ENCODE measurements at regions not wholly inside any gene's neighbourhood (a gene's known extent, or its start where the extent isn't known, plus 50 kb on each side); places are given as distances from the start of the nearest gene placed in this dataset.

DNA sequence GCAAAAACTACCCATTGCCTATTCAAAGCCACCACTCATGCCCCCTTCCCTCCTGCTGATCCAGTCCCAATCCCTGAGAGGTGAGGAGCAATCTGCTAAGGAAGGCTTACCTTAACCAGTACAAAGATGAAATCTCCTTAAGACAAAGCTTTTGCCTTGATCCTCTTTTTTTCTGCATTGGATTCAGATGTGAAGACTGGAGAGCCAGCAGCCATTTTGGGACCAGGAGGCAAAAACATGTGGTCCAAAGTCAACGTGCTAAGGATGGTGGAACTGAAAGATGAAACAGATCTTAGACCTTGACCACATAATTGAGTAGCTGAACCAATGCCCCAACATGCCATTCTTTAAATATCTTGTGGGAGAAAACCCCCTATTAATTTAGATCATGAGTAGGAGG, 171.4 kb downstream of the IRX5 start:
- whole genome bisulfite sequencing, 2 donors, result 91 to 92% methylated on average over 1 of the region's 1 CpG

DNA sequence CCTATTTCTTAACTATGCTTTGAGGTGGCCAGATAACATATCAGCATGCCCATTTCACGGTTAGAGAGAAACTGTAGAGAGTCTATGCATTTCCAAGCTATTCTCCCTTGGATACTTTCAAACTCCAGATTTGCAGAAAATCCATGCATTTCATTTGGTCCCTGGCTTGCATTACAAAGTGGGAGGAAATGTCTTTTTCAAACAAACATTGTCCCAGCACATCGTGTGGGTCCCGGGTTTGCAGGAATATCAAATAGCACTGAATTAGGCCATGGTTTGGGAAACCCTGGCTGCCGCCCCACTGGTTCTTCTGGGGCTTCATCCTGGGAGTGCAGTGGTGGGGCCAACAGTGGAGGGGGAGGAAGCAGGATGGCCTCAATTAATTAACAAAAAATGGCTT, 171.9 kb downstream of the IRX5 start:
- intact Hi-C loops (cut with DNase I), result no loop called here
- Histone ChIP-seq H3K27ac (no peak overlapping the region), H3K36me3 (no peaks in the 10 kb centered on the region), H3K4me1 (no peaks in the 10 kb centered on the region), H3K4me3 (replicated peaks in 1 of 3) (no peak overlapping the region), H3K9me3 (no peaks in the 10 kb centered on the region), H3K27me3 (no peaks in the 10 kb centered on the region)
- 53 to 68% methylated on average over 4 of the region's 4 CpGs for WGBS, 2 donors
- TF ChIP-seq POLR2A (IDR thresholded peaks at IDR 0.05), result no peak
- TF ChIP-seq, protein P1, sequence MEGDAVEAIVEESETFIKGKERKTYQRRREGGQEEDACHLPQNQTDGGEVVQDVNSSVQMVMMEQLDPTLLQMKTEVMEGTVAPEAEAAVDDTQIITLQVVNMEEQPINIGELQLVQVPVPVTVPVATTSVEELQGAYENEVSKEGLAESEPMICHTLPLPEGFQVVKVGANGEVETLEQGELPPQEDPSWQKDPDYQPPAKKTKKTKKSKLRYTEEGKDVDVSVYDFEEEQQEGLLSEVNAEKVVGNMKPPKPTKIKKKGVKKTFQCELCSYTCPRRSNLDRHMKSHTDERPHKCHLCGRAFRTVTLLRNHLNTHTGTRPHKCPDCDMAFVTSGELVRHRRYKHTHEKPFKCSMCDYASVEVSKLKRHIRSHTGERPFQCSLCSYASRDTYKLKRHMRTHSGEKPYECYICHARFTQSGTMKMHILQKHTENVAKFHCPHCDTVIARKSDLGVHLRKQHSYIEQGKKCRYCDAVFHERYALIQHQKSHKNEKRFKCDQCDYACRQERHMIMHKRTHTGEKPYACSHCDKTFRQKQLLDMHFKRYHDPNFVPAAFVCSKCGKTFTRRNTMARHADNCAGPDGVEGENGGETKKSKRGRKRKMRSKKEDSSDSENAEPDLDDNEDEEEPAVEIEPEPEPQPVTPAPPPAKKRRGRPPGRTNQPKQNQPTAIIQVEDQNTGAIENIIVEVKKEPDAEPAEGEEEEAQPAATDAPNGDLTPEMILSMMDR (IDR thresholded peaks at IDR 0.05), result no peak
- DNase-seq, result no peak

More for the DNA sequence above, 171.4 kb downstream of the IRX5 start:
- TF ChIP-seq, protein P1 (IDR thresholded peaks at IDR 0.05), result no peak
- no peak for TF ChIP-seq POLR2A (IDR thresholded peaks at IDR 0.05)
- intact Hi-C loops (cut with DNase I), result no loop called here
- no peak overlapping the region for H3K27ac ChIP-seq
- no peaks in the 10 kb centered on the region for H3K9me3 ChIP-seq
- H3K4me1 ChIP-seq, result no peaks in the 10 kb centered on the region
- no peak overlapping the region for H3K4me3 ChIP-seq (replicated peaks in 1 of 3)
- DNase-seq, result no peak
- H3K36me3 ChIP-seq, result no peaks in the 10 kb centered on the region
- H3K27me3 ChIP-seq, result no peaks in the 10 kb centered on the region

DNA sequence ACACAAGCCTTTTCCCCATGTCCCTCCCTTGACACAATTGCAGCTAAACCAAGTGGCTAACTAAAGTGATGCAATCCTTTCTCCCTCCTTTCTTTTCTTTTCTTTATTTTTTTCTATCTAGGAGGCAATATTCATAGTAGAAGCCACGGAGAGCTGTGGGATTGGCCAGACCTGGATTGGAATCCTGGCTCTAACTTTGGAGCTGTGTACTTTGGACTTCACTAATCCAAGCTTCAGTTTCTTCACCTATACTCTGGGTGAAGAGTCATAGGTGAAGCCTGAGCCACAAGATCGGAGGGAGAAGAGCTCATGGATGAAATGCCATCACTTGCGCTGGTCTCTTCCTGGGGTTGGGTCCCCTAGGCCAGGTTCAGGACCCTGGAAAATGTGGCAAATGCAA, 177.2 kb downstream of the IRX5 start:
- intact Hi-C loops (cut with DNase I), result no loop called here
- 86 to 90% methylated on average over 3 of the region's 3 CpGs for WGBS, 2 donors
- DNase-seq, result no peak
- TF ChIP-seq POLR2A (IDR thresholded peaks at IDR 0.05), result no peak
- TF ChIP-seq, protein P1 (IDR thresholded peaks at IDR 0.05), result no peak
- no peak overlapping the region for H3K27ac ChIP-seq
- no peaks in the 10 kb centered on the region for H3K36me3 ChIP-seq
- no peaks in the 10 kb centered on the region for H3K27me3 ChIP-seq
- no peaks in the 10 kb centered on the region for H3K9me3 ChIP-seq
- no peak overlapping the region for H3K4me3 ChIP-seq (replicated peaks in 1 of 3)
- H3K4me1 ChIP-seq, result no peaks in the 10 kb centered on the region

DNA sequence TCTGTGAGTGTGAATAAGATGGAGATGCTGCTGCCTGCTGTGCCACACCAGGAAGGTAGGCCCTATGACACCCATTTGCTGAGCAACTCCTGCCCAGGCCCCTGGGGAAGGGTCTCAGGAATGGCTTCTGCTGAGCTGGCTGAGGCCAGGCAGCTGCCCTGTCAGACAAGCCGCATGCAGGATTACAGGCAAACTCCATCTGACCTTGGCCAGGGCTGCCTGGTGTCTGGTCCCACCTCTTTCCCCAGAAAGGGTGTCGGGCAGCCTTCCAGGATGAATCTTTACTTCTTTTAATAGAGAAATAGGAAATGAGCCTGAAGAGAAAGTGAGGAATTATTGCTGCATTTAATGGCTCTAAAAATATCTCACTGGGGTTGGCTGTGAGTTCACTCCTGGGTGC, 182.5 kb downstream of the IRX5 start:
- TF ChIP-seq, protein P1 (IDR thresholded peaks at IDR 0.05), result no peak
- no peak for TF ChIP-seq POLR2A (IDR thresholded peaks at IDR 0.05)
- intact Hi-C loops (cut with DNase I), result no loop called here
- 77 to 86% methylated on average over 2 of the region's 2 CpGs for WGBS, 2 donors
- Histone ChIP-seq H3K27ac (no peak overlapping the region), H3K4me1 (peaks cover 0 to 5% of the 10 kb centered on the region in 2 donors), H3K9me3 (no peaks in the 10 kb centered on the region), H3K4me3 (replicated peaks in 1 of 3) (no peak overlapping the region), H3K27me3 (no peaks in the 10 kb centered on the region), H3K36me3 (no peaks in the 10 kb centered on the region)
- DNase-seq, result no peak

DNA sequence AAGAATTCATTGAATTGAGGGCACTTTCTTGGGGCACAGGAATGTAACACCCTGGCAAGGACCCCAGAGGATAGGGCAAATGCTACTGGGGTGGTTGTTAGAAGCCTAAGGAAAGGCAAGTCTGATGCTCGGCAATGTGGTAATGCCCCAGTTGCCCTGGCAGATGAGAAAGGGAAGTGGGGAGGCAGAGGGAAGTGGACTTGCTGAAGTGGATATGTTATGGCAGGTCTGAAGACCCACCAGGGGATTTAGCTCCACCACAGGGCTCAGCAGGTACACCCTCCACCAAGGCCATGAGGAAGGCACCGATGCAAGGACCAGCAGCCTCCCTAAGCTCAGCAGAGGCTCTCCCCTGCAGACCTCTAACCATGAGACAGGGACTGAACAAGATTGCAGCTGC, 184.8 kb downstream of the IRX5 start:
- intact Hi-C loops (cut with DNase I), result no loop called here
- no peaks in the 10 kb centered on the region for H3K27me3 ChIP-seq
- peaks cover 0 to 5% of the 10 kb centered on the region in 2 donors for H3K4me1 ChIP-seq
- DNase-seq, result no peak
- TF ChIP-seq, protein P1 (IDR thresholded peaks at IDR 0.05), result no peak
- no peaks in the 10 kb centered on the region for H3K9me3 ChIP-seq
- H3K27ac ChIP-seq, result no peak overlapping the region
- 91 to 97% methylated on average over 2 of the region's 2 CpGs for WGBS, 2 donors
- H3K36me3 ChIP-seq, result no peaks in the 10 kb centered on the region
- no peak overlapping the region for H3K4me3 ChIP-seq (replicated peaks in 1 of 3)
